ENCODE measurements at regions not wholly inside any gene's neighbourhood (a gene's known extent, or its start where the extent isn't known, plus 50 kb on each side); places are given as distances from the start of the nearest gene placed in this dataset.
"Not testable (repeated sequence)": the region's sequence is repeated elsewhere in the genome, so short reads cannot be mapped to it uniquely, and the experiment has no call there.

DNA sequence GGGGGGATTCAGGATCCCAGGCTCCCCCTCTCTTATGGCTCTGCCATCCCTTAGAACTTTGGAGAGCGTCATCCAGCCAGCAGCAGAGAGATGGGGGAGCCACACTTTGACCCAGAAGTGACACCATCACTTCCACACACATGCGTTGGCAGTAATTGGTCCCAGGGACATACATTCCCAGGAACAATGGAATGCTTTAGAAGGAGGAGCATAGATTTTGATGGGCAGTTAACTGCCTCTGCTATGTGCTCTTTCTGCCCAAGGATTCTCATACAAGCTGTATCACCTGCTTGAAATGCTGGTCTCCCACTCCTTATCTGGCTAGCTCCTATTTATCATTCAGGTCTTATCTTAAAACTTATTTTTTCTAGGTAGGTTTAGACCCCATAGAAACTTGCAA lies 109.0 kb upstream of the RPH3A start:
- TF ChIP-seq, protein P1, sequence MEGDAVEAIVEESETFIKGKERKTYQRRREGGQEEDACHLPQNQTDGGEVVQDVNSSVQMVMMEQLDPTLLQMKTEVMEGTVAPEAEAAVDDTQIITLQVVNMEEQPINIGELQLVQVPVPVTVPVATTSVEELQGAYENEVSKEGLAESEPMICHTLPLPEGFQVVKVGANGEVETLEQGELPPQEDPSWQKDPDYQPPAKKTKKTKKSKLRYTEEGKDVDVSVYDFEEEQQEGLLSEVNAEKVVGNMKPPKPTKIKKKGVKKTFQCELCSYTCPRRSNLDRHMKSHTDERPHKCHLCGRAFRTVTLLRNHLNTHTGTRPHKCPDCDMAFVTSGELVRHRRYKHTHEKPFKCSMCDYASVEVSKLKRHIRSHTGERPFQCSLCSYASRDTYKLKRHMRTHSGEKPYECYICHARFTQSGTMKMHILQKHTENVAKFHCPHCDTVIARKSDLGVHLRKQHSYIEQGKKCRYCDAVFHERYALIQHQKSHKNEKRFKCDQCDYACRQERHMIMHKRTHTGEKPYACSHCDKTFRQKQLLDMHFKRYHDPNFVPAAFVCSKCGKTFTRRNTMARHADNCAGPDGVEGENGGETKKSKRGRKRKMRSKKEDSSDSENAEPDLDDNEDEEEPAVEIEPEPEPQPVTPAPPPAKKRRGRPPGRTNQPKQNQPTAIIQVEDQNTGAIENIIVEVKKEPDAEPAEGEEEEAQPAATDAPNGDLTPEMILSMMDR (conservative IDR thresholded peaks at IDR 0.05; ENCODE audit: low read depth), result no peak
- H3K27ac ChIP-seq, result no peak overlapping the region
- no peak for DNase-seq (ENCODE audit: low spot score)
- ChIA-PET CTCF (no interaction called here), POLR2A (ENCODE audit: low non-redundant PET) (no interaction called here)

DNA sequence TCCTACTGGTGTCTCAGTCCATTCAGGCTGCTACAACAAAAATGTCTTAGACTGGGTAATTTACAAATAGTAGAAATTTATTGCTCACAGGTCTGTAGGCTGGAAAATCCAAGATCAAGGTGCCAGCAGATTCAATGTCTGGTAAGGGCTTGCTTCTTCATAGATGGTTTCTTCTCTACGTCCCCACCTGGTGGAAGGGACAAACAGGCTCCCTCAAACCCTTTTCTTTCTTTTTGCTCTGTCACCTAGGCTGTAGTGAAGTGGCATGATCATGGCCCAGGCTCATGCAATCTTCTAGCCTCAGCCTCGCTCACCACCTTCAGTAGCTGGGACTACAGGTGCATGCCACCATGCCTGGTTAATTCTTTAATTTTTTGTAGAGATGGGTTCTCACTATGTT lies 106.8 kb upstream of the RPH3A start:
- POLR2A ChIA-PET (ENCODE audit: low non-redundant PET), result no interaction called here
- CTCF ChIA-PET, result no interaction called here
- H3K27ac ChIP-seq, result no peak overlapping the region
- DNase-seq (ENCODE audit: low spot score), result no peak
- TF ChIP-seq, protein P1 (conservative IDR thresholded peaks at IDR 0.05; ENCODE audit: low read depth), result no peak

DNA sequence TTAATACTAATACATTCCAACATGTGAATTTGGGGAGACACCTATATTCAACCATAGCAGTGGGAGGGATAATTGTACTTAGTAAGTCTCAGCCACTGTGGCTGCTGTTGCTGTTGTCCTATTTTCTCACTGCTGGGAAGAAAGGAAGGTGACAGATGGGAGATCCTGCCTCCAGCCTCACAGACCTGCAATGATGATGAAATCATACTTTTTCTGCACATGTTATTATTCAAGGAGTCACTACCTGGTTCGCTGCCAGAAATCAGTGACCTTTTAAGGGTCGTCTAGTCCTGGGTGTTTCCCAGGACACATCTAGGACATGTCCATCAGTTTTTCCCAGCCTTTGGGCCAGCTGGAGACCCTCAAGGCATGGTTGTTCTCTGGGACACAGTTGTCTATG lies 106.2 kb upstream of the RPH3A start:
- TF ChIP-seq, protein P1 (conservative IDR thresholded peaks at IDR 0.05; ENCODE audit: low read depth), result no peak
- CTCF ChIA-PET, result no interaction called here
- no peak overlapping the region for H3K27ac ChIP-seq
- no peak for DNase-seq (ENCODE audit: low spot score)
- POLR2A ChIA-PET (ENCODE audit: low non-redundant PET), result no interaction called here

DNA sequence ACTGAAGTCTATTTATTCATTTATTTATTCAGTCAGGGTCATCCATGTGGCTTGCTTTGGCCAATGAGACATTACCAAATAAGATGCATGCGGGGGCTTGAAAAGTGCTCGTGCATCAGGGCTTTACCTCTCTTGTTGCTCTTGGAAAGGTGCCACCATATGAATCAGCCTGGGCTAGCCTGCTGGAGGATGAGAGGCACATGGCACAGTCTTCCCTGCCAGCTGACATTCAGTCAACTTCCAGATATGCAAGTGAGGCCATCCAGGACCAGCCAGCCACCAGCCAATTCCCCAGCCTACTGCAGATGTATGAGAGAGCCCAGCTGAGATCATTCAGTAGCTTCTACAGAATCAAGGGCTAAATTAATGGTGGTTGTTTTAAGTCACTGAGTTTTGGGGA lies 105.2 kb upstream of the RPH3A start:
- peak; percentile 52 for DNase-seq (ENCODE audit: low spot score)
- ChIA-PET CTCF (no interaction called here), POLR2A (ENCODE audit: low non-redundant PET) (no interaction called here)
- no peak overlapping the region for H3K27ac ChIP-seq
- TF ChIP-seq, protein P1 (conservative IDR thresholded peaks at IDR 0.05; ENCODE audit: low read depth), result no peak

DNA sequence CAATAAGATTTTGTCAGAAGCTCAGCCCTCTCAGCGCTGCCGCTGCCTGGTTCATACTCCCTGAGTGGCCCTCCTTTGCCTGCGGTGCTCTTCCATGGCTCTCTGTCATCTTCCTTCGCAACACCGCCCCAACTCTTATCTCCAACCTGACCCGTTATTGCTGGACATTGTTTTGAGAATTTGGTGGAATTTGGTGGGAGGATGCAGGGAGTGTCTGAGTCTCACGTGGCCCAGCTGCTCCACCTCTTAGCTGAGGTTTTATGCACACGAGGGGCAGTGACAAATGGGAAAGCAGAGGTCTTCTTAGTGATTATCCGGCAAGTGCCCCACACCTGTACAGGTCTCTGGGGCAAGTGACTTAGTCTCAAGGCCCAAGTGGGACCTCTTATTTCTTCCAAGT lies 97.5 kb upstream of the RPH3A start:
- CTCF ChIA-PET, result interaction anchor here (1.1 kb wide), 1 partner anchor 91 kb away, joined by 4 read pairs; no protein-coding TSS in a partner anchor
- POLR2A ChIA-PET (ENCODE audit: low non-redundant PET), result no interaction called here
- TF ChIP-seq, protein P1 (conservative IDR thresholded peaks at IDR 0.05; ENCODE audit: low read depth), result no peak

DNA sequence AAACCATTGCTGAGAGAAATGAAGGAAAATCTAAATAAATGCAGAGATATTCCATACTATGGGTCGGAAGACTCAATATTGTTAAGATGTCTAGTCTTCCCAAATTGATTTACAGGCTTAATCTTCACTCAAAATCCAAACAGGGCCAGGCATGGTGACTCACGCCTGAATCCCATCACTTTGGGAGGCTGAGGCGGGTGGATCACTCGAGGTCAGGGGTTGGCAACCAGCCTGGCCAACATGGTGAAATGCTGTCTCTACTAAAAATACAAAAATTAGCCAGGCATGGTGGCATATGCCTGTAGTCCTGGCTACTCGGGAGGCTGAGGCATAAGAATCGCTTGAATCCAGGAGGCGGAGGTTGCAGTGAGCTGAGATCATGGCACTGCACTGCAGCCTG lies 94.1 kb upstream of the RPH3A start:
- CTCF ChIA-PET; H3K27ac ChIP-seq; DNase-seq (ENCODE audit: low spot score); POLR2A ChIA-PET (ENCODE audit: low non-redundant PET): not testable (repeated sequence)

More for the DNA sequence above, 97.5 kb upstream of the RPH3A start:
- H3K27ac ChIP-seq, result no peak overlapping the region
- DNase-seq (ENCODE audit: low spot score), result no peak

DNA sequence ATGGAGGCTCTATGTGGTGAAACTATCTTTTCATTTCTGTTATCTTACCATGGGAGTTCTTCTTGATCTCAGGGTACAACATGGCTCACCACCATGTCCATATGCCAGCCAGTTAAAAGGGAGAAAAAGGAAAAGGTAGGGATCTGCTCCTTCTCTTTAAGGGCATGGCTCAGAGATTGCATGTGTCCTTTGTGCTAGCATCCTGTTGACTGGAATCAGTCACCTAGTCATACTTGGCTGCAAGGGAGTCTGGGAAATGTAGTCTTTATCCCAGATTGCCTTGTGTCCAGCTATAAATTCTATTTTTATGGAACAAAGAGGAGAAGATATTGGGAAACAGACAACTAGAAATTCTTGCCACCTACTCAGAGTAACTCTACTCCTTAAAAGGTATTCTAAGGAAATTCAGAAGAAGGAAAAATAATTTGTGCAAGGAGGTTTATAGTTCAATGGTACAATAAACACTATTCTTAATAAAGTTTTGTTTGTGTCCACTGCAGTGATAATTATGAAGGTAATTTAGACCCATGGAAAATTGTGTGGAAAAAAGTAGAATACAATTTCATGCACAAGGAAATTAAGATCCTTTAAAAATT lies 86.4 kb upstream of the RPH3A start:
- ChIA-PET POLR2A (ENCODE audit: low non-redundant PET) (no interaction called here), CTCF (no interaction called here)
- TF ChIP-seq, protein P1 (conservative IDR thresholded peaks at IDR 0.05; ENCODE audit: low read depth), result no peak
- DNase-seq (ENCODE audit: low spot score), result peak; percentile 10
- no peak overlapping the region for H3K27ac ChIP-seq
